AG10803 (cell line): ENCODE measurements at regions not wholly inside any gene's neighbourhood (a gene's known extent, or its start where the extent isn't known, plus 50 kb on each side); places are given as distances from the start of the nearest gene placed in this dataset.

Experiments used
- DNase-seq: peaks from one replicate; pipeline ENCODE4 v3.0.0; 2010; ENCODE audit warnings: low read depth
- H3K4me3 ChIP-seq: 2 replicates; pipeline ENCODE4 v1.5.1; 2011; ENCODE audit warnings: mild to moderate bottlenecking, low read length, control low read depth
- TF ChIP-seq, protein P1 (sequence below): conservative IDR thresholded peaks from 2 replicates; pipeline ENCODE4 v1.5.1; 2011; ENCODE audit warnings: mild to moderate bottlenecking, low read length, control low read depth, inconsistent platforms

DNA sequence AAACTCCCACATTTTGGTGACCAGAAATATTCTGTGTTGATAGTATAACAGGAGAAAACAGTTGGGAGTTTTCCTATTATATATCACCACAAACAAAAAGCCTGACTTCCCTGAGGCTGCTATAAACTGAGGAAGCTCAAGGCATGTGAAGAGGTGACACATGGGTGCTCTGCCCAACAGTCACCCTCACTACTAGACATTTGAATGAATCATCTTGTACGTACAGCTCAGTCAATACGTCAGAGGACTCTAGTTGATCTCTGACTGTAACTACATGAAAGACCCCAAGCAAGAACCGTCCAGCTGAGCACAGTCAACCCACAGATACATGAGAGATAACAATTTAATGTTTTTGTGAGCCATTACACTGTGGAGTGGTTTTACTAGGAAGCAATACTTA, 338.3 kb upstream of the ATP11B start:
- no peak for DNase-seq
- H3K4me3 ChIP-seq = no peak overlapping the region
- TF ChIP-seq, protein P1, sequence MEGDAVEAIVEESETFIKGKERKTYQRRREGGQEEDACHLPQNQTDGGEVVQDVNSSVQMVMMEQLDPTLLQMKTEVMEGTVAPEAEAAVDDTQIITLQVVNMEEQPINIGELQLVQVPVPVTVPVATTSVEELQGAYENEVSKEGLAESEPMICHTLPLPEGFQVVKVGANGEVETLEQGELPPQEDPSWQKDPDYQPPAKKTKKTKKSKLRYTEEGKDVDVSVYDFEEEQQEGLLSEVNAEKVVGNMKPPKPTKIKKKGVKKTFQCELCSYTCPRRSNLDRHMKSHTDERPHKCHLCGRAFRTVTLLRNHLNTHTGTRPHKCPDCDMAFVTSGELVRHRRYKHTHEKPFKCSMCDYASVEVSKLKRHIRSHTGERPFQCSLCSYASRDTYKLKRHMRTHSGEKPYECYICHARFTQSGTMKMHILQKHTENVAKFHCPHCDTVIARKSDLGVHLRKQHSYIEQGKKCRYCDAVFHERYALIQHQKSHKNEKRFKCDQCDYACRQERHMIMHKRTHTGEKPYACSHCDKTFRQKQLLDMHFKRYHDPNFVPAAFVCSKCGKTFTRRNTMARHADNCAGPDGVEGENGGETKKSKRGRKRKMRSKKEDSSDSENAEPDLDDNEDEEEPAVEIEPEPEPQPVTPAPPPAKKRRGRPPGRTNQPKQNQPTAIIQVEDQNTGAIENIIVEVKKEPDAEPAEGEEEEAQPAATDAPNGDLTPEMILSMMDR = no peak

DNA sequence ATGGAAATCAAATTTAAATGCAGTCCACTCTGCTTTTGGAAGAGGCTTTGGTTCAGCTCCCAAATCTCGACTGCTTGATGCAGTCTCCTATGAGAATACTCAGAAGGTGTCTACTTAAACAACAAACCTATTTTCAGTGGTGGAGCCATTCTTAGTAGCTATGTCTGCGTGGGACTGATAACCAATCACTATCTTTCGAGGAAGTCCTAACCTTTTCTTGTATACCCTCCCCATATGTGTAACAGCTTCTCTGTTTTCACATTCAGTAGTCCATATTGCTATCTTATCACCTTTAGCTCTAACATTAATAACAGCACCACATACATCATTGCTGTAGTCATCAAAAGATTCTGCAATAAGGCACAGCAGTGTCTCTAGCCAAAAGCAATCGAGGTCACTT, 333.0 kb upstream of the ATP11B start:
- H3K4me3 ChIP-seq = no peak overlapping the region
- TF ChIP-seq, protein P1 = no peak
- no peak for DNase-seq

DNA sequence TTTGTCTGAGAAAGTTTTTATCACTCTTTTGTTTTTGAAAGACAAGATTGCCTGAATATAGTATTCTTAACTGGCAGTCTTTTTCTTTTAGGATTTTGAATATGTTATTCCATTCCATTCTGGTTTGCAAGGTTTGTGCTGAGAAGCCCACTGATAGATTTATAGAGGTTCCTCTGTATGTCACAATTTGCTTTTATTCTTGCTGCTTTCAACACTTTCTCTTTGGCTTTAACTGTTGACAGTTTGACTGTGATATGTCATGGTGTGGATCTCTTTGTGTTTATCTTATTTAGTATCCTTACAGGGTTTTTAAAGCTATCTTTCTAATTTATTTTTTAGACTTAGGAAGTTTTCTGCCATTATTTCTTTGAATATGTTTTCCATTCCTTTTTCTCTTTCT, 331.2 kb upstream of the ATP11B start:
- TF ChIP-seq, protein P1 = no peak
- no peak for DNase-seq
- H3K4me3 ChIP-seq = no peak overlapping the region

DNA sequence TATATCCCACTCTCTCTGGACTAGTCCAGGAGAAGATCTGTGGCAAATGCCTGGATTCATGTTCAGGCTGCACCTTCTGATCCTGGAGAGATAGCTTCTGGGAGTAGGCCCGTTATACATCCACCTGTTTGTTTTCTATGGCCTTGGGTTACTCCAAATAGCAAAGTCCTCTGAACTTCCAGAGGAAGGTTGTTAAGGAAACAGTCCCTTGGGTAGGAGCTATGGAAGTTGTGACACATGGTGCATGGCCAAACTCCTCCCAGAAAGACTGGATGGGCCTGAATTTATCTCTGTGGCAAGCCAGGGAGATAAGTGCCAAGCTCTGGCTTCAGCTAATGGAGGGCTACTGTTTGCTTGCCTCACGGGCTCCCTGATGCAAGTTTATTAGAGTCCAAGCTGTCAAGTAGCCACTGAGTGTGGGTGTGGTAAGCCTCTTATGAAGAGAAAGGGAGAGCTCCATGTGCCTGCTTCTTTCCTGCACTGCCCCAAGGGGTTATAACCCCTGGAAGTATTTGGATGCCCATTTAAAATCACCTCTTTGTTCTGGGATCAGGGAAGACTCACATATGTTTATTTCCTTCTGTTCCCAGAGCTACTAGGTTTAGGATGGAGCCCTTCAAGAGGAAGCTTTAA, 328.7 kb upstream of the ATP11B start:
- TF ChIP-seq, protein P1 = no peak
- no peak overlapping the region for H3K4me3 ChIP-seq
- no peak for DNase-seq

DNA sequence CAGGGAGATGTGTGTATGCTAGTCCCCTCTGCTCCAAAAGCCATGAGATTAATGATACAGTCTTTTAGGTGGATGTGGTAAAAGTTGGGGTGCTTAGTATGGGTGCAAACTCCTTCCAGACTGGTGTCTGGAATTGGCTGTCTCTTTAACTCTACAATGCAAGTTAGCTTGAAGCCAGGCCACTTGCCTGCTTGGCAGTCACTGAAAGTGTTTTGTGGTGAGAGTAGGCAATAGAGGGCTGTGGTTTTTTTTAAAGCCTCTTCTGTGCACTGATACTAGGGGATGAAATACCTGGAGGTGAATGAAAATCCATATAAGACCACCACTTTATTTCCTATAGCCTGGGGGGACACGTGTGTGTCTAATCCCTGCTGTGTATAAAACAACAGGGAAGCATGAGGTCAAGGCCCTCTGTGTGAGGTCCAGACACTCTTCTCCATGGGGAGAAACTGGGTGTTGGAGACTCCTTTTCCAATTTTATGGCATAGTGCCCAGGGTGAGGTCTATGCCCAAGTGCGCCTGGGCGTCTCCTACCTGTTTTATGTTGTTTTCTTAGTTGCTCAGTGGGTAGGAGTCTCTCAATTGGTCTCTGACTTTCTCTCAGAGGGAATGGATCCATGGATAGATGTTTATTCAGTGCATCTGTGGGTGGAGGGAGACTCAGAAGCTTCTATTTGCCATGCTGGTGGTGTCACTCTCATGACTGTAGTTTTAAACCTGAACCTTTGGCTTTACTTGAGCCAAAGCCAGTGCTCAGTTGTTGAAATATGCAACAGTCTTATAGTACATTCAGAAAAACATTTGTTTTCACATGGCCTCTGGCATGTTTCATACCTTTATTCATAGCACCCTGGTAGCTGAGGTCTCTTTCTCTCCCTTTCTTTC, 327.8 kb upstream of the ATP11B start:
- H3K4me3 ChIP-seq = no peak overlapping the region
- TF ChIP-seq, protein P1 = no peak
- DNase-seq = no peak

DNA sequence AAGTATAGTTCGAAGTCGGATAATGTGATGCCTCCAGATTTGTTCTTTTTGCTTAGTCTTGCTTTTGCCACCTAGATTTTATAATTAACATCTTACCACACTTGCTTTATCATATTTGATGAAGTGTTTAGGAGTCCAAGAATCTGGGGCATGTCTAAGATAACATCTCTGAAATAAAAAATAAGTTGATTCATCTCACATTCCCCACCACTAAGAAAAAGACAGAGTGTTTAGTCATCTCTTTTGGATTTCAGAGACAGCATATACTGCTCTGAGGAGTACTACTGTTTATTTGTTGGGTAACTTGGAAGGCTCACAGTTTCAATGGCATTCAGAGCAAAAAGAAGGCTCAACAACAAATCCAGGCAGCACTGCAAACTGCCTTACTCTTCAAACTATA, 324.2 kb upstream of the ATP11B start:
- DNase-seq = no peak
- H3K4me3 ChIP-seq = no peak overlapping the region
- TF ChIP-seq, protein P1 = no peak

DNA sequence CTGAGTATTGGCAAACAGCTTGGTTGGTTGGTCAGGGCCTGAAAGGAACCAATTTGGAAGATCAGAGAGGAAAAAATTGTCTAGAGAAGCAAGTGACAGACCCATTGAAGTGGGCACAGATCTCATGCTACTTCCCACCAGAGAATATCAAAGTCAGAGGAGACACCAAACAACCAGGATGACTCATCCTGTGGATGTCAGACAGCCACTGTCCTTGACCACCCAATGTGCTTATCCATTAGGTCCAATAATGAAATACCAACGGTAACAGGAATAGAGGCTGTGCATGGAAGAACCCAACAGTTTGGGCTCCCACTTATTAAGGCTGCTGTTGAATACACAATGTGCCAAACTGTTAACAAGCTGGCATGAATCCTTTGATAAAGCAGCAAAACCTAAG, 323.1 kb upstream of the ATP11B start:
- no peak overlapping the region for H3K4me3 ChIP-seq
- TF ChIP-seq, protein P1 = no peak
- no peak for DNase-seq
